Fibroblast of the aortic adventitia (primary cell): ENCODE measurements at regions not wholly inside any gene's neighbourhood (a gene's known extent, or its start where the extent isn't known, plus 50 kb on each side); places are given as distances from the start of the nearest gene placed in this dataset.
"Not testable (repeated sequence)": the region's sequence is repeated elsewhere in the genome, so short reads cannot be mapped to it uniquely, and the experiment has no call there.

Experiments
- DNase-seq: peaks from one replicate; pipeline ENCODE4 v3.0.0-alpha.2; 2010; ENCODE audit warnings: low read depth
- H3K4me3 ChIP-seq: 2 replicates; pipeline ENCODE4 v1.5.1; 2011; ENCODE audit warnings: low read depth, mild to moderate bottlenecking, control low read depth, low read length, moderate library complexity
- CTCF ChIP-seq: IDR thresholded peaks from 2 replicates; pipeline ENCODE4 v1.5.1; 2011; ENCODE audit warnings: mild to moderate bottlenecking, low read length, control low read depth, inconsistent platforms; ENCODE audit not compliant: insufficient read depth

- no peak for TF ChIP-seq CTCF
- DNase-seq = no peak
- no peak overlapping the region for H3K4me3 ChIP-seq
Observed at GRCh38 chr10:117797296-117797695, 249.4 kb downstream of the RAB11FIP2 start.

GRCh38 chr10:117801691-117802090 lies 245.1 kb downstream of the RAB11FIP2 start:
- TF ChIP-seq CTCF = no peak
- DNase-seq = no peak
- H3K4me3 ChIP-seq = no peak overlapping the region

GRCh38 chr10:117804470-117805011 lies 242.2 kb downstream of the RAB11FIP2 start:
- no peak for DNase-seq
- H3K4me3 ChIP-seq = no peak overlapping the region
- no peak for TF ChIP-seq CTCF

- DNase-seq = no peak
- no peak for TF ChIP-seq CTCF
- H3K4me3 ChIP-seq = no peak overlapping the region
Observed at GRCh38 chr10:117805139-117805538, 241.6 kb downstream of the RAB11FIP2 start.

- no peak overlapping the region for H3K4me3 ChIP-seq
- DNase-seq = no peak
- no peak for TF ChIP-seq CTCF
Observed at GRCh38 chr10:117807441-117807840, 239.3 kb downstream of the RAB11FIP2 start.

GRCh38 chr10:117815816-117816215 lies 230.9 kb downstream of the RAB11FIP2 start:
- not testable (repeated sequence) for DNase-seq, H3K4me3 ChIP-seq

- no peak for TF ChIP-seq CTCF
- no peak for DNase-seq
- H3K4me3 ChIP-seq = no peak overlapping the region
Observed at GRCh38 chr10:117817116-117817515, 229.6 kb downstream of the RAB11FIP2 start.
